Activated CD8-positive, alpha-beta T cell treated with anti-CD3 and anti-CD28 coated beads, Interleukin-2, amount 10 ng/mL, durations not matched to agents 7 days and 5 days (primary cell): ENCODE measurements at regions not wholly inside any gene's neighbourhood (a gene's known extent, or its start where the extent isn't known, plus 50 kb on each side); places are given as distances from the start of the nearest gene placed in this dataset.
"Not testable (repeated sequence)": the region's sequence is repeated elsewhere in the genome, so short reads cannot be mapped to it uniquely, and the experiment has no call there.

Experiments used
- ATAC-seq: fragments of 150-1000 bp; cut with Tn5 transposase; one replicate; pipeline ENCODE4 v1.10.0; 2021; ENCODE audit warnings: moderate library complexity
- CTCF ChIA-PET: fragments of 350-600 bp; sonication (Branson Sonifier 250); formaldehyde crosslinking; loops from one replicate; lab custom pipeline; 2021; ENCODE audit warnings: antibody characterized with exemption; lab: Charles Lee
- POLR2A ChIA-PET: fragments of 350-600 bp; sonication (Branson Sonifier 250); formaldehyde crosslinking; loops from one replicate; lab custom pipeline; 2021; ENCODE audit warnings: antibody characterized with exemption; lab: Charles Lee
- DNase-seq: peaks from one replicate; pipeline ENCODE4 v3.0.0-alpha.2; 2020
- H3K27ac Mint-ChIP-seq: one replicate; pipeline ENCODE4 v1.8.0; 2021; ENCODE audit warnings: mild to moderate bottlenecking, mixed read lengths
- H3K27me3 Mint-ChIP-seq: one replicate; pipeline ENCODE4 v1.8.0; 2021; ENCODE audit warnings: low read depth, mixed read lengths
- H3K36me3 Mint-ChIP-seq: one replicate; pipeline ENCODE4 v1.8.0; 2021; ENCODE audit warnings: low read depth, mixed read lengths
- H3K4me1 Mint-ChIP-seq: one replicate; pipeline ENCODE4 v1.8.0; 2021; ENCODE audit warnings: low read depth, mixed read lengths
- H3K4me3 Mint-ChIP-seq: one replicate; pipeline ENCODE4 v1.8.0; 2021; ENCODE audit warnings: mild to moderate bottlenecking, mixed read lengths
- H3K9me3 Mint-ChIP-seq: one replicate; pipeline ENCODE4 v1.8.0; 2022; ENCODE audit warnings: mixed read lengths; ENCODE audit not compliant: insufficient read depth

DNA sequence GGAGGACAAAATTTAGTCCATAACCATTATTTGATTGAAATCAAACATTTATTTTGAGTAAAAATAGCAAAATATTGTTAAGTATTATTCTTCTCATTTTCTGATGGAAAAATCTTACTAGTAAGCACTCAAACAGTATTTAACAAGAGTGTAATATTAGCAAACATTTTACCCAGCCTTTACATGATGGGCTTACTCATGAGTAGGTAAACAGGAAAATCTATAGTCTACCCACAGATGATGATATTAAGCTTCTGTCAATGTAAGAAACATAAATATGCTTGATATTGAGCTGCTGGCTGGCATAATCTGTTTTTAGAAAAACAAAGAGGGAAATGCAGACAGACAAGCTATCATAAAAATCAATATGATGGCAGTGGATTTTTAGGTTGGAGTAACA is 418.5 kb upstream of the COX7C start:
- POLR2A ChIA-PET, result no interaction called here
- no peaks in the 10 kb centered on the region for H3K4me1 Mint-ChIP-seq
- no peak overlapping the region for H3K4me3 Mint-ChIP-seq
- no peaks in the 10 kb centered on the region for H3K36me3 Mint-ChIP-seq
- H3K9me3 Mint-ChIP-seq, result no peaks in the 10 kb centered on the region
- no peaks in the 10 kb centered on the region for H3K27me3 Mint-ChIP-seq
- DNase-seq (no peak), ATAC-seq (no peak)
- CTCF ChIA-PET, result no interaction called here
- no peak overlapping the region for H3K27ac Mint-ChIP-seq

DNA sequence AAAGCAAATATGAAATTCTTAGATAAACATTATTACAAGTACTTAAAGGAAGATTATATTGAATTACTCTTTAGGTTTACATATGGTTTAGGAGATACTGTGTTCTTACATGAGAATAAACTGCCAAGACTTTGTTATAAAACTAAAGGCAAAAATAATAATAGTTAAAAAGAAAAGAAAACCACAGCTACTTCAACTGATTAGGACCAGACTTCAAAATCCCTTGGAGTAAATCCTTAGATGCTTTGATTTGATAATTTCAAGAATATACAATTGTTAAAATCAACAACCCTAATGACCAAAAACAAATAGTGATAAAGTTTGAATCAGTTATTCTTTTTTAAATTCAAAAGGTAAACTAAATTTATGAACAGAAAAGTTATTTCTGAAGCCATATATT is 389.6 kb upstream of the COX7C start:
- no peaks in the 10 kb centered on the region for H3K36me3 Mint-ChIP-seq
- no peak overlapping the region for H3K27ac Mint-ChIP-seq
- H3K27me3 Mint-ChIP-seq, result no peaks in the 10 kb centered on the region
- no peak overlapping the region for H3K4me3 Mint-ChIP-seq
- no peaks in the 10 kb centered on the region for H3K4me1 Mint-ChIP-seq
- CTCF ChIA-PET, result no interaction called here
- ATAC-seq (no peak), DNase-seq (no peak)
- H3K9me3 Mint-ChIP-seq, result no peaks in the 10 kb centered on the region
- POLR2A ChIA-PET, result no interaction called here

DNA sequence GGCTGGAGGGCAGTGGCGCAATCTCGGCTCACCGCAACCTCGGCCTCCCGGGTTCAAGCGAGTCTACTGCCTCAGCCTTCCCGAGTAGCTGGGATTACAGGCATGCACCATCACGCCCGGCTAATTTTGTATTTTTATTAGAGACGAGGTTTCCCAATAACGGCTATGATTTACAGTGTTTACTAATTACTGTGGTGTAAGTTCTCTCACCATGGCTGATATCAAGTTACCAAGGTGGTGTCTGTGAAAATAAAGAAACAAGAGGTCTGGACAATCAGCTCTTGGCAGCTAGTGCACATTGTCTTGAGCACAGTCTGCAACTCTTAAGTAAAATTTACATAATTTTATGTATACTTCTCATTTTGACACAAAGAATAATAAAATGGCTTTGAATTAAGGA is 385.5 kb upstream of the COX7C start:
- Mint-ChIP-seq H3K27me3 (no peaks in the 10 kb centered on the region), H3K27ac (no peak overlapping the region), H3K9me3 (no peaks in the 10 kb centered on the region), H3K36me3 (no peaks in the 10 kb centered on the region), H3K4me3 (no peak overlapping the region), H3K4me1 (no peaks in the 10 kb centered on the region)
- CTCF ChIA-PET, result no interaction called here
- no peak for ATAC-seq
- DNase-seq, result no peak
- POLR2A ChIA-PET, result no interaction called here

DNA sequence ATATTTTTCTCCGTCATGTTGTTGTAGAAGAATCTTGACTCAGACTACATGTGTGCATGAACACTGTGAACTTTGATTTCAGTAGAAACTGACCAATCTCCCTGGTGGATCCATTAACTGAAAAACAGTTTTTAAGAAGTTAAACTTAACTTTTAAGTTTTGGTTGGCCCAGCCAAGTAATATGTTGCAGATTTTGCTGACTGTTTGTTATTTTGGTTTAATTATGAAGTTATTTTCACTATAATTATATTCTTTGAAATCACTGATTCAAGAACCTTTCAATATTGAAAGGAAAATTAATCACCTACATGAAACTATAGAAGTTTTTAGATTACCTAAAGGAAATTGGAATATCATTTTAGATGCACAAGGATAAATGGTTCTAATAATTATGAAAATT is 373.6 kb upstream of the COX7C start:
- no peak overlapping the region for H3K4me3 Mint-ChIP-seq
- no peaks in the 10 kb centered on the region for H3K9me3 Mint-ChIP-seq
- ATAC-seq (no peak), DNase-seq (no peak)
- POLR2A ChIA-PET, result no interaction called here
- CTCF ChIA-PET, result no interaction called here
- H3K36me3 Mint-ChIP-seq, result no peaks in the 10 kb centered on the region
- no peak overlapping the region for H3K27ac Mint-ChIP-seq
- no peaks in the 10 kb centered on the region for H3K4me1 Mint-ChIP-seq
- H3K27me3 Mint-ChIP-seq, result no peaks in the 10 kb centered on the region

DNA sequence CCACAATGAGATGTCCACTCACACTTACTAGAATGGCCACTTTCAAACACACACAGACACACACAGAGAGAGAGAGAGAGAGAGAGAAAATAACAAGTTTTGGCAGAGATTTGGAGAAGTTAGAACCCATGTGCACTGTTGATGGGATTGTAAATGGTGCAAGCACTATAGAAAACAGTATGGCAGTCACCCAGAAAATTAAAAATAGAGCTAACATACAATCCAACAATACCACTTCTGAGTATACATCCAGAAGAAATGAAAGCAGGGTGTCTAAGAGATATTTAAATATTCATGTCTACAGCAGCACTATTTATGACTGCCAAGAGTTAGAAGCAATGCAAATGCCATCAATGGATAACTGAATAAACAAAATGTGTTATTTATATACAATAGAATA is 359.9 kb upstream of the COX7C start:
- DNase-seq, result no peak
- CTCF ChIA-PET, result no interaction called here
- ATAC-seq, result no peak
- no peaks in the 10 kb centered on the region for H3K27me3 Mint-ChIP-seq
- no peaks in the 10 kb centered on the region for H3K9me3 Mint-ChIP-seq
- H3K27ac Mint-ChIP-seq, result no peak overlapping the region
- no peaks in the 10 kb centered on the region for H3K36me3 Mint-ChIP-seq
- no peak overlapping the region for H3K4me3 Mint-ChIP-seq
- POLR2A ChIA-PET, result no interaction called here
- H3K4me1 Mint-ChIP-seq, result no peaks in the 10 kb centered on the region

DNA sequence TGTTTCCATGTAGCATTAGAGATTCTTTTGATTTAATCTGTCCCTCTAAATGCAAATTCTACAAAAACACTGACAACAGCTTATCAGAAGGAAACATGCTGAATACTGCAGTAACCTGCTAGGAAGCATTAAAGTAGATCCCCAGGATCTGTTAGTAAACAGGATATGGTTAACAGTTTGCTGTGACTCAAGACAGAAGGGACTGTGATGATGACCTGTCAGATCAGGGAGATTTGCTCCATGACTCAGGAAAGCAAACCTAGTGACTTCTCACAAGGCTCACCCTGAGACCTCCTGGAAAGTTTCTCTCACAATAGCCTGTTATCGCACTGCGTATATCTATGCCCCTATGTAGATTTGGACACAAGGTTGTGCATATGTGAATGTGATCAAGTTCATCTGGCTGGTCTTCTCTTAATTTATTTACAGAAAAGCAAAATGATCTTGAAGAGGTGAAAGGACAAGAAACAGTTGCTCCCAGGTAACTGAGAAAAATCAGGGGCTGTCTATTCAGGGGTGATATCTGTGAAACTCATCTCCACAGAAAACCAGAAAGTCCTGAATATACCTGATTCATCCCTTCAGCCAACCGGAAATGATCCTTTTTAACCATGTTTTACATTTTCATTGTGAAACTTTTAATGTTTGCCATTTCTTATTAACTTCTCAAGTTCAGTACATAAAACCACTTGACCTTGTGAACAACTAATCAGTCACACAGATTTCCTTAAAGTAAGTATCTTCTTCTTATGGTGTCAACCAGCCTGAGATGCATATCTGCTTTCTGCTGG is 333.1 kb upstream of the COX7C start:
- H3K9me3 Mint-ChIP-seq, CTCF ChIA-PET, ATAC-seq, H3K4me3 Mint-ChIP-seq, POLR2A ChIA-PET, H3K27ac Mint-ChIP-seq, H3K36me3 Mint-ChIP-seq, H3K4me1 Mint-ChIP-seq, DNase-seq, H3K27me3 Mint-ChIP-seq: not testable (repeated sequence)

DNA sequence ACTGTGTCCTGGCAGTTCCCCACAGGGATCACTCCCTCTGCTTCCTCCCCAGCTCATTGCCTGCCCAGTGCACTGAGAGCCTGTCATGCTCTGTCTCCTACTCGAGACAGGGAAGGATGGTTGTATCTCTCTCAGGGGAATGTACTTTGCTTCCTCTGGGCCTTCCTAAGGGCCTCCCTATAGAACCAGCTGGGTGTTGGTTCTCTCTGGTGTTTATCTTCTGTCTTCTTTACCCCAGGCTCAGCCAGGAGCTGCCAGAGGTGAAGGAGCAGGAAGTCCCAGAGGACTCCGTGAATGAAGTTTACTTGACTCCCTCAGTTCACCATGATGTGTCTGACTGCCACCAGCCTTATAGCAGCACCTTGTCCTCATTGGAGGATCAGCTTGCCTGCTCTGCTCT is 330.3 kb upstream of the COX7C start:
- POLR2A ChIA-PET, H3K4me1 Mint-ChIP-seq, H3K4me3 Mint-ChIP-seq, H3K27ac Mint-ChIP-seq, H3K9me3 Mint-ChIP-seq, DNase-seq, ATAC-seq, H3K36me3 Mint-ChIP-seq, H3K27me3 Mint-ChIP-seq, CTCF ChIA-PET: not testable (repeated sequence)

DNA sequence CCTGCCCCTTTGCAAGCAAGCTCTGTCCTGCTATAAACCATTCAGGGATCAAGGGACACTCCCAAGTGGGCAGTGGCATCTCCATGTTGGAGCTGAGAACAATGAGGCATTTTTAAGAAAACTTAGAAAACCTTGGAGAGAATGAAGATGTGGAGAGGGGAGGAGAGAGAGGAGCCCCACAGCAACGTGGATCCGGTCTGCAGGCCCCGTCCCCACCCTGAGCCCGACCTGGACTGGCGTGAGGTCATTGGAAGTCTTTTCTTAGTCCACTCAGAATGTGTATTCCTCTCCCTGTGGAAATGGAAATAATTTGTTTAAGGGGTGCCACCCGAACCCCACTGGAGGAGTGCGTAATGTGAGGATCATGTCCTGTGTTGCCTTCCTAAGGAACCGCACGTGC is 328.0 kb upstream of the COX7C start:
- ATAC-seq, H3K4me1 Mint-ChIP-seq, H3K36me3 Mint-ChIP-seq, H3K9me3 Mint-ChIP-seq, POLR2A ChIA-PET, H3K27me3 Mint-ChIP-seq, DNase-seq, CTCF ChIA-PET, H3K27ac Mint-ChIP-seq, H3K4me3 Mint-ChIP-seq: not testable (repeated sequence)

DNA sequence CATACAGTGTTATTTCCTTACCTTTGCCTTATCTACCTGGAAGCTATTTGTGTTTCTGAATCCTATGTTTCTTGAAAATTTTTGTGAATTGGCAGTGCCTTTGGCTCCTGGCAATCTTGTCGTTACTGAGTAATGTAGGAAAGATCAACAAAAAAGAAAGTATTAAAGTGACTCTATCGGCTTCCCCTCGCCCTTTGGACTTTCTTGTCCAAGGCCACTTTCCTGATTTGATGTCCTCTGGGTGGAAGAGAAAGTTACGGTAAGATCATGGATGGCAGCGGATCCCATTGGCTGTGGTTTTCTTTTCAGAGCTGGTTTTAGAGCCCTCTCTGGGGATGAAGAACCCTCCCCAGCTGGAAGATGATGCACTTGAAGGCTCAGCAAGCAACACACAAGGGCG is 324.9 kb upstream of the COX7C start:
- DNase-seq, H3K27ac Mint-ChIP-seq, H3K36me3 Mint-ChIP-seq, H3K27me3 Mint-ChIP-seq, ATAC-seq, POLR2A ChIA-PET, H3K4me1 Mint-ChIP-seq, CTCF ChIA-PET, H3K4me3 Mint-ChIP-seq, H3K9me3 Mint-ChIP-seq: not testable (repeated sequence)

DNA sequence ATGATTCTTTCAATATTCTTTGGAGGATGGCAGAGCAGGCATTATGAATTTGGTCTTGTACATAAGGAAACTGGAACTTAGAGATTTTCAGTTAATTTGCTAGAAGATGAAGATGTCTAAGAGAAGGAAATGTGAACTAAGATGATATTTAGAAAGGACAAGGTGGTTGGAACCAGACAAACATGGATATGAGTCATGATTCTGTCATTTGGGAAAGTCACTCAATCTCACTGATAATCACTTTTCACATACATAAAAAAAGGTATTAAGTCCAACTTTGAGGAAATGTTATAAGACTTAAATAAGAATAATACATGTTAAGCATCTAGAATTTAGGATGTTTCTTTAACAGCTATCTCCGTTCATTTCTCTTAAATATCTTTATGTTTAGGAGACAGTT is 315.1 kb upstream of the COX7C start:
- H3K4me1 Mint-ChIP-seq, H3K27ac Mint-ChIP-seq, H3K36me3 Mint-ChIP-seq, DNase-seq, H3K27me3 Mint-ChIP-seq, CTCF ChIA-PET, POLR2A ChIA-PET, H3K4me3 Mint-ChIP-seq, ATAC-seq, H3K9me3 Mint-ChIP-seq: not testable (repeated sequence)

DNA sequence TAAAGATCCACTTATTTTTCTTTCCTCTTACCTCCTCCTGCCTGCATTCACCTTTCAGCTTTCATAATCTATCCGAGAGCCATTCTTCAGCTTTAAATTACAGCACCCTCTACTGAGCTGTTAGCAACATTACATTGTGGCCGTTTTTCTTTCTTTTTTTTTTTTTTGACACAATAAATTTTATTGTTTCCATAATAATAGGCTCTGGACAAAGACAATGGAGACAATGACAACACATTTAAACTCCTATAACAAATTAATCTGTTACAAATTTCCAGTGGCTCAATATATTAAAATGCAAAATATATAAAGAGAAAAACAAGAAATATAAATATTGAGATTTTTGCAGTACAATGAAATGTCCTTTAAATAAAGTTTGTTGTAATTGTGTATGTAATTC is 312.7 kb upstream of the COX7C start:
- DNase-seq, POLR2A ChIA-PET, CTCF ChIA-PET, H3K27me3 Mint-ChIP-seq, H3K27ac Mint-ChIP-seq, H3K4me1 Mint-ChIP-seq, H3K4me3 Mint-ChIP-seq, H3K9me3 Mint-ChIP-seq, H3K36me3 Mint-ChIP-seq: not testable (repeated sequence)
- ATAC-seq, result peak; percentile 49

DNA sequence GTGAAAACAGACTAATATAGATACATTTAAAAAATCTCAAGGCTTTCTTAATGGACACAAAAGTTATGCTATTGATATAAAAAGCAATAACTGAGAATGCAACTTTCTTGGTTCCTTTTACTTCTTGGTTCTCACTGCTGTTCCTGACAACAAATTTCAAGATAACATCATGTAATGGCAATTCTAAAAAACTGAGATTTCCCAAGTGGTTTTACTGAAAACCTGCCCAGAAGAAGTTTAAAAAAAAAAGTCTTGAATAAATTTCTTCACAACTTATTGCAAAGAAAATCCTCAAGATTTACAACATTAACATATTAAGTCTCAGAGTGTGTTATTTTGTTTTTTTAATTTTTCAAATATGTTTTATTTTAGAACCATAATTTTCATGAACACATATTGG is 302.8 kb upstream of the COX7C start:
- CTCF ChIA-PET, result no interaction called here
- ATAC-seq, result no peak
- POLR2A ChIA-PET, result no interaction called here
- no peak for DNase-seq
- Mint-ChIP-seq H3K27ac (no peak overlapping the region), H3K36me3 (no peaks in the 10 kb centered on the region), H3K4me3 (no peak overlapping the region), H3K27me3 (no peaks in the 10 kb centered on the region), H3K9me3 (no peaks in the 10 kb centered on the region), H3K4me1 (no peaks in the 10 kb centered on the region)

DNA sequence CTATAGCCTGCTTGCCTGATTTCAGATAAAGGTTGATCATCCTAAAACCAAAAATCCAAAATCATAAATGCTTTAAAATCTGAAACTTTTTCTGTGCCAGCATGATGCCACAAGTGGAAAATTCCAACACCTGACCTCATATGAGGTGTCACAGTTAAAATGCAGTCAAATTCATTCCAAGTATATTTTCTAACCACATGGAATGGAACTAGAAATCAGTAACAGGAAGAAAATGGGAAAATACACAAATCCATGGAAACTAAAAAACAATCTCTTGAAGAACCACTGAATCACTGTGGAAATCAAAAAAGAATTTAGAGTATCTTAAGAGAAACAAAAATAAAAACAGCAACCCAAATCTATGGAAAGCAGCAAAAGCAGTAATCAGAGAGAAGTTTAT is 297.5 kb upstream of the COX7C start:
- Mint-ChIP-seq H3K4me1 (no peaks in the 10 kb centered on the region), H3K4me3 (no peak overlapping the region), H3K27me3 (no peaks in the 10 kb centered on the region), H3K36me3 (no peaks in the 10 kb centered on the region), H3K9me3 (no peaks in the 10 kb centered on the region), H3K27ac (no peak overlapping the region)
- DNase-seq, result no peak
- POLR2A ChIA-PET, result no interaction called here
- CTCF ChIA-PET, result no interaction called here
- ATAC-seq, result no peak
